HG03469 (cell line): ENCODE measurements at regions not wholly inside any gene's neighbourhood (a gene's known extent, or its start where the extent isn't known, plus 50 kb on each side); places are given as distances from the start of the nearest gene placed in this dataset.
"Not testable (repeated sequence)": the region's sequence is repeated elsewhere in the genome, so short reads cannot be mapped to it uniquely, and the experiment has no call there.

Experiments used
- ATAC-seq: cut with Tn5 transposase; IDR thresholded peaks from one replicate; pipeline ENCODE4 v1.9.1; 2021; ENCODE audit warnings: mild to moderate bottlenecking, moderate library complexity, moderate number of reproducible peaks; ENCODE audit not compliant: unreplicated experiment

DNA sequence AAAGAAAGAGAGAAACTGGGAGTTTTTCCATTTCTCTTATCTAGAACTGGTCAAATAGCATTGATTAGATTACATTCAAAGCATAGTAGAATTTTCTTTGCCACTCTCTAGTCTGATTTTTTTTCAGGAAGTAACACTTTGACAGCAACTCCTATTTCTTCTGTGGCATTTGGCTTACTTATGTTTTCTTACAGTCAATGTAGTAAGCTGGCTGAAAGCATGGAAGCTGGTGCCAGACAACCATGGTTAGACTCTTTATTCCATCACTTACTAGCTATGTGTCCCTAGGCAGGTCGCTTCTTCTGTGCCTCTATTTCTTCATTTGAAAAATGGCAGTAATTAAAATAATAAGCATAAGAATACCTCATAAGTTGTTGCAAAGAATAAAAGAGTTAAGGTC lies 54.2 kb upstream of the OPRM1 start:
- ATAC-seq = no peak

- ATAC-seq = no peak
Observed at GRCh38 chr6:153980171-153980570, 58.9 kb upstream of the OPRM1 start.

DNA sequence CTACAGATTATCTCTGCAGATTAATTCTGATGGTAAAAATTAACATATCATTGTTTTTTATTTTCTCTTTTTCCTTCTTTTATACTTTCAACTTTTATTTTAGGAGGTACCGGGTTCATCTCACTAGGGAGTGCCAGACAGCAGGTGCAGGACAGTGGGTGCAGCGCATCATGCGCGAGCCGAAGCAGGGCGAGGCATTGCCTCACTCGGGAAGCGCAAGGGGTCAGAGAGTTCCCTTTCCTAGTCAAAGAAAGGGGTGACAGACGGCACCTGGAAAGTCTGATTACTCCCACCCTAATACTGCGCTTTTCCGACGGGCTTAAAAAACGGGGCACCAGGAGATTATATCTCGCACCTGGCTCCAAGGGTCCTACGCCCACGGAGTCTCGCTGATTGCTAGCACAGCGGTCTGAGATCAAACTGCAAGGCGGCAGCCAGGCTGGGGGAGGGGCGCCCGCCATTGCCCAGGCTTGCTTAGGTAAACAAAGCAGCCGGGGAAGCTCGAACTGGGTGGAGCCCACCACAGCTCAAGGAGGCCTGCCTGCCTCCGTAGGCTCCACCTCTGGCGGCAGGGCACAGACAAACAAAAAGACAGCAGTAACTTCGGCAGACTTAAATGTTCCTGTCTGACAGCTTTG lies 60.0 kb upstream of the OPRM1 start:
- ATAC-seq = not testable (repeated sequence)

- no peak for ATAC-seq
Observed at GRCh38 chr6:153976921-153977693, 61.9 kb upstream of the OPRM1 start.

GRCh38 chr6:153966001-153966400 lies 73.0 kb upstream of the OPRM1 start:
- ATAC-seq = no peak

GRCh38 chr6:153963352-153963751 lies 75.7 kb upstream of the OPRM1 start:
- ATAC-seq = no peak

GRCh38 chr6:153962555-153962954 lies 76.5 kb upstream of the OPRM1 start:
- no peak for ATAC-seq

- ATAC-seq = no peak
Observed at GRCh38 chr6:153960741-153961140, 78.3 kb upstream of the OPRM1 start.

DNA sequence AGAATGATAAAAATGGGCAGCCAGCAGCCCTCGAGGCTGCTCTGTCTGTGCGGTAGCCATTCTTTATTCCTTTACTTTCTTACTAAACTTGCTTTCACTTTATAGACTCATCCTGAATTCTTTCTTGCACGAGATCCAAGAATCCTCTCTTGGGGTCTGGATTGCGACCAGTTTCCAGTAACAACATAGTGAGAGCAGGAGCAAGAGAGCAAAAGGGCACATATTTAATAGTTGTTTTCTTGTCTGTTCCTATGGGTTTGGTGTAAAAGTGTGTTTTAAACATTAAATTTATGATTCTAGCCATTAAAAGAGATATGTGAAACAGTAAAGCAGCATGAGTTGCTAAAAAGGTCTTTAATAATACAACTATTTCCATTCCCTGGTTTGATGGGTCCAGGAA lies 78.8 kb upstream of the OPRM1 start:
- ATAC-seq = no peak

- no peak for ATAC-seq
Observed at GRCh38 chr6:153959276-153959675, 79.8 kb upstream of the OPRM1 start.

- ATAC-seq = no peak
Observed at GRCh38 chr6:153958860-153959259, 80.2 kb upstream of the OPRM1 start.

DNA sequence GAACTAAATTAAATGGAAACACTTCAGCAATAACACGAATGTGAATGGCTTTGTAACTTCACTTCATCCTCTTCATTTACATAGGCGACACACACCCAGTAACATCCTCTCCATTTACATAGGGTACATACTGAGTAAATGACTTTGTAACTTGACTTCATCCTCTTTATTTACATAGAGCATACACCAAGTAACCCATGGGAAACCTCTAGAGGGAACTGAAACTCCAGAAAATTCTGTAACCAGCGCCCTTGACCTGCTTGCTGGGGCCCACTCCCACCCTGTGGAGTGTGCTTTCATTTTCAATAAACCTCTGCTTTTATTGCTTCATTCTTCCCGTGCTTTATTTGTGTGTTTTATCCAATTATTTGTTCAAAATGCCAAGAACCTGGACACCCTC lies 81.6 kb upstream of the OPRM1 start:
- peak; percentile 98 for ATAC-seq

DNA sequence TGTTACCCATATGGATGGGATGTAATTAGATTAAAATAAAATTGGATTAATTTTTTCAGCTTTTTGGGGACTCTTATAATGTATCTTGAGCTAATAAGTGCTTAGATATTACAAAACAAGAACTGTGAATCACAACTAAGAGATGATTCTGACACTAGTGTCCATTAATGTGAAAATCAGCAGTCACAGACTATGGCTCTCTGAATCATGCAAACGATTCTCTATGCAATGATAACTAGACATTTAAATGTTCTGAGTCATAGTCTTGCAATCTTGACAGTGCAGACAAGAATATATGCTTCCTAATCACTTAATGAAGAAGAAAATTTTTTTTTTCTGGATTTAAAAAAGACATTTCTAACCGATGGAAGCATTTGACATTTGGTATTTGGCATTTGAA lies 82.2 kb upstream of the OPRM1 start:
- ATAC-seq = no peak

GRCh38 chr6:153949616-153950015 lies 89.4 kb upstream of the OPRM1 start:
- ATAC-seq = no peak

GRCh38 chr6:153947808-153948447 lies 91.1 kb upstream of the OPRM1 start:
- peak; percentile 57 for ATAC-seq

DNA sequence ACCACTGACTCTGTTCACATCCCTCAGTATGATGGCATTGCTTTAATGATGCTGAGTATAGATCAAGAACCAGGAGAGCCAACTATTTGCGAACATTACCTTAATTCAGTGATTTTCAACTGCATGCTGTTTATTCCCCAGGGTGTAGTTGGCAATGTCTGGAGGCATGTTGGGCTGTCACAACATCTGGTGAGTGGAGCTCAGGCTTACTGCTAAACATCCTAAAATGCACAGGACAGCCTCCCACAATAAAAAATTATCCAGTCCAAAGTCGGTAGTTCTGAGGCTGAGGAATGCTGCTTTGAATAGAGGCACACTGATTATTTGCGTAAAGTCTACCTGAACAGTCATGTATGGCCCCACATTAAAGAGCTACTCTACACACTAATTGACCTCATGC lies 94.8 kb upstream of the OPRM1 start:
- ATAC-seq = no peak

- no peak for ATAC-seq
Observed at GRCh38 chr6:153942361-153942760, 96.7 kb upstream of the OPRM1 start.

DNA sequence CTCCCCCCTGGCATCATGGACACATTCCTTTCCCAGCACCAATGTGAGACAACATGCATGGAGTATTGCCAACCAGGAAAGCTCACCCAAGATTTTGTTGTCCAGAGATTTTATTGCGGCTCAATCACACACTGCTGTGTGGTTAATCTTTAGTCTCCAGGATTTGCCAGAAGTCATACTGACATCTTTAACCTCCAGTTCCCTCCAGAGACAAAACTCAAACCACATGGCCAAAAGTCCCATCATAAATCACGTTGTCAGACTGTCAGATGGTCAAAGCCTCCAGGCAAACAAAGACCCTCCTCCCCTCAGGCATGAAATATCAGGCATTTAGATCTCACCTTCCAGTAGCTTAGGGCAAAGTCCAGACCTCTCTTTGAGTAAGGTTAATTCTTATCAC lies 97.3 kb upstream of the OPRM1 start:
- ATAC-seq = no peak

GRCh38 chr6:153938876-153939275 lies 100.2 kb upstream of the OPRM1 start:
- no peak for ATAC-seq

GRCh38 chr6:153931431-153931830 lies 107.6 kb upstream of the OPRM1 start:
- no peak for ATAC-seq

- ATAC-seq = no peak
Observed at GRCh38 chr6:153927867-153928266, 111.2 kb upstream of the OPRM1 start.
